Tibial nerve (tissue), 4 donors: ENCODE measurements at regions not wholly inside any gene's neighbourhood (a gene's known extent, or its start where the extent isn't known, plus 50 kb on each side); places are given as distances from the start of the nearest gene placed in this dataset.

Experiments
- EP300 ChIP-seq, 2 donors: sonication (generic); formaldehyde crosslinking; IDR thresholded peaks; one replicate each; pipeline ENCODE4 v1.6.1; 2017; ENCODE audit warnings: antibody characterized with exemption in 2 of 2, mild to moderate bottlenecking in 1 of 2
- POLR2A ChIP-seq, 2 donors: fragments of 450-650 bp; IDR thresholded peaks; one replicate each; pipeline ENCODE4 v1.6.1; 2017; ENCODE audit warnings: antibody characterized with exemption in 2 of 2, mild to moderate bottlenecking in 2 of 2, moderate library complexity in 2 of 2
- TF ChIP-seq, protein P1 (sequence below), 5 experiments: fragments of 200-600 bp in 3 of 5; fragments of 450-650 bp in 2 of 5; sonication (generic) in 3 of 5; IDR thresholded peaks; one replicate each; pipeline ENCODE4 v1.5.1; 2016 to 2019; ENCODE audit warnings: antibody characterized with exemption in 5 of 5, mild to moderate bottlenecking in 3 of 5, moderate library complexity in 2 of 5

DNA sequence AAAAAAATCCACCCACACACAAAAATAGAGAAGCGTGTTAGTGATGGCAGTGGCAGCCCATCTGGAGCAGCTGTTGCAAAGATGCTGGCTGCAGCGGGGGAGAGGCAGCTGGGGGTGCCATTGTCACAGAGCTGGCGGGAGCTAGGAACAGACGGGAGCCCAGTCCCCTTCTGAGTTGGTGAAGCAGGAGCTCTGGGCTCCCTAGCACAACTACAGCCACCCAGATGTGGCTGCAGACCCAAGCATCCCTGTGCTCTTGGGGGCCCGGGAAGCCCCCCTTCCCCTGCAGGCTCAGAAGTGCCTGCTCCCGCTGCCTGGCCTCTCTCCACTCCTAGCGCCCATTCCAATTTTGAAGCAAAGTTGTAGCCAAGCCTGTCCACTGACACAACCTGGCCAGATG is 366.6 kb upstream of the MC4R start:
- TF ChIP-seq POLR2A (IDR thresholded peaks at IDR 0.05) (no peak), EP300 (IDR thresholded peaks at IDR 0.05) (no peak)
- TF ChIP-seq, protein P1, sequence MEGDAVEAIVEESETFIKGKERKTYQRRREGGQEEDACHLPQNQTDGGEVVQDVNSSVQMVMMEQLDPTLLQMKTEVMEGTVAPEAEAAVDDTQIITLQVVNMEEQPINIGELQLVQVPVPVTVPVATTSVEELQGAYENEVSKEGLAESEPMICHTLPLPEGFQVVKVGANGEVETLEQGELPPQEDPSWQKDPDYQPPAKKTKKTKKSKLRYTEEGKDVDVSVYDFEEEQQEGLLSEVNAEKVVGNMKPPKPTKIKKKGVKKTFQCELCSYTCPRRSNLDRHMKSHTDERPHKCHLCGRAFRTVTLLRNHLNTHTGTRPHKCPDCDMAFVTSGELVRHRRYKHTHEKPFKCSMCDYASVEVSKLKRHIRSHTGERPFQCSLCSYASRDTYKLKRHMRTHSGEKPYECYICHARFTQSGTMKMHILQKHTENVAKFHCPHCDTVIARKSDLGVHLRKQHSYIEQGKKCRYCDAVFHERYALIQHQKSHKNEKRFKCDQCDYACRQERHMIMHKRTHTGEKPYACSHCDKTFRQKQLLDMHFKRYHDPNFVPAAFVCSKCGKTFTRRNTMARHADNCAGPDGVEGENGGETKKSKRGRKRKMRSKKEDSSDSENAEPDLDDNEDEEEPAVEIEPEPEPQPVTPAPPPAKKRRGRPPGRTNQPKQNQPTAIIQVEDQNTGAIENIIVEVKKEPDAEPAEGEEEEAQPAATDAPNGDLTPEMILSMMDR (IDR thresholded peaks at IDR 0.05): no peak
